Osteoblast (primary cell): ENCODE measurements at regions not wholly inside any gene's neighbourhood (a gene's known extent, or its start where the extent isn't known, plus 50 kb on each side); places are given as distances from the start of the nearest gene placed in this dataset.

ENCODE experiments used
- DNase-seq: peaks from one replicate; pipeline ENCODE4 v3.0.0; 2011; ENCODE audit warnings: low spot score, mixed read lengths; ENCODE audit not compliant: insufficient read length; ENCODE audit errors: missing footprints
- H2AFZ ChIP-seq: 2 replicates; pipeline ENCODE4 v1.6.0; 2011; ENCODE audit warnings: mild to moderate bottlenecking, low read length
- H3K27ac ChIP-seq: 2 replicates; pipeline ENCODE4 v1.5.1; 2011; ENCODE audit warnings: mild to moderate bottlenecking, low read depth, low read length, moderate library complexity
- H3K27me3 ChIP-seq: 2 replicates; pipeline ENCODE4 v1.6.0; 2012; ENCODE audit warnings: mild to moderate bottlenecking, control low read depth, inconsistent platforms, low read length, moderate library complexity; ENCODE audit not compliant: insufficient read depth
- H3K36me3 ChIP-seq: 2 replicates; pipeline ENCODE4 v1.5.1; 2011; ENCODE audit warnings: mild to moderate bottlenecking, low read length, control low read depth, moderate library complexity; ENCODE audit not compliant: insufficient read depth
- H3K4me1 ChIP-seq: 2 replicates; pipeline ENCODE4 v1.5.1; 2011; ENCODE audit warnings: mild to moderate bottlenecking, low read length, control low read depth, moderate library complexity; ENCODE audit not compliant: insufficient read depth
- H3K4me2 ChIP-seq: 2 replicates; pipeline ENCODE4 v1.6.0; 2011; ENCODE audit warnings: mild to moderate bottlenecking, low read length; ENCODE audit not compliant: insufficient read depth
- H3K4me3 ChIP-seq: fragments of 200-600 bp; sonication (generic); 3 replicates; pipeline ENCODE4 v1.5.1; 2012; ENCODE audit warnings: mild to moderate bottlenecking, low read length, inconsistent platforms; ENCODE audit not compliant: insufficient read depth
- H3K79me2 ChIP-seq: 2 replicates; pipeline ENCODE4 v1.6.0; 2012; ENCODE audit warnings: mild to moderate bottlenecking, low read length, control low read depth, inconsistent platforms; ENCODE audit not compliant: insufficient read depth
- H3K9me3 ChIP-seq: 2 replicates; pipeline ENCODE4 v1.5.1; 2011; ENCODE audit warnings: low read depth, low read length, control low read depth
- H4K20me1 ChIP-seq: 2 replicates; pipeline ENCODE4 v1.6.0; 2012; ENCODE audit warnings: mild to moderate bottlenecking, low read length, control low read depth; ENCODE audit not compliant: insufficient read depth
- CTCF ChIP-seq: IDR thresholded peaks from 2 replicates; pipeline ENCODE4 v1.5.1; 2011; ENCODE audit warnings: mild to moderate bottlenecking, low read depth, low read length, moderate library complexity; ENCODE audit errors: extremely low read depth

GRCh38 chr6:168828035-168828434 lies 387.1 kb downstream of the SMOC2 start:
- Histone ChIP-seq H3K36me3 (no peaks in the 10 kb centered on the region), H3K27me3 (no peaks in the 10 kb centered on the region), H2AFZ (no peak overlapping the region), H3K27ac (no peak overlapping the region), H3K9me3 (no peaks in the 10 kb centered on the region), H3K4me1 (no peaks in the 10 kb centered on the region), H4K20me1 (no peaks in the 10 kb centered on the region), H3K4me3 (no peak overlapping the region), H3K79me2 (no peaks in the 10 kb centered on the region), H3K4me2 (no peak overlapping the region)
- TF ChIP-seq CTCF = no peak
- DNase-seq = no peak

- no peak overlapping the region for H2AFZ ChIP-seq
- no peaks in the 10 kb centered on the region for H3K79me2 ChIP-seq
- H3K27ac ChIP-seq = no peak overlapping the region
- no peak for DNase-seq
- H3K4me1 ChIP-seq = no peaks in the 10 kb centered on the region
- no peaks in the 10 kb centered on the region for H3K27me3 ChIP-seq
- H3K9me3 ChIP-seq = no peaks in the 10 kb centered on the region
- no peak overlapping the region for H3K4me3 ChIP-seq
- no peaks in the 10 kb centered on the region for H3K36me3 ChIP-seq
- H4K20me1 ChIP-seq = no peaks in the 10 kb centered on the region
- TF ChIP-seq CTCF = no peak
- no peak overlapping the region for H3K4me2 ChIP-seq
Measured at GRCh38 chr6:168827586-168827871, 386.5 kb downstream of the SMOC2 start.

GRCh38 chr6:168826726-168827585 lies 386.0 kb downstream of the SMOC2 start:
- Histone ChIP-seq H3K4me3 (no peak overlapping the region), H3K4me1 (no peaks in the 10 kb centered on the region), H3K79me2 (no peaks in the 10 kb centered on the region), H3K4me2 (no peak overlapping the region), H3K36me3 (no peaks in the 10 kb centered on the region), H3K9me3 (no peaks in the 10 kb centered on the region), H2AFZ (no peak overlapping the region), H3K27ac (no peak overlapping the region), H3K27me3 (no peaks in the 10 kb centered on the region), H4K20me1 (no peaks in the 10 kb centered on the region)
- DNase-seq = no peak
- no peak for TF ChIP-seq CTCF

DNA sequence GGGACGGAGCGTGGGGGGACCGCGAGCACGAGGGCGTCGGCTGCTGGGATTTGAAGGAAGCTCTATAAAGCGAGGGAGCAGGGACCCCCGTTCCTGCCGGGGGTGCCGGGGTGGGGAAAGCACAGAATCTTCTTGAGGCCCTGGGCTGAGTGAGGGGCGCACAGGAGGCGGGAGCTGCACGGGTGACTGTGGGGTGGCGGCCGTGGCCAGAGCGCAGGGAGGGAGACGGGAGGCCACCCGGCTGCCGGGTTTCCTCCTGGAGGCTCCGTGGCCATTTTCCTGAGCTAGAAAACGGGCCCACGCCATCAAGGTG lies 385.1 kb downstream of the SMOC2 start:
- no peaks in the 10 kb centered on the region for H4K20me1 ChIP-seq
- no peak overlapping the region for H3K4me3 ChIP-seq

More for the DNA sequence above, 385.1 kb downstream of the SMOC2 start:
- Histone ChIP-seq H3K36me3 (no peaks in the 10 kb centered on the region), H3K9me3 (no peaks in the 10 kb centered on the region), H2AFZ (no peak overlapping the region), H3K4me2 (no peak overlapping the region), H3K27me3 (no peaks in the 10 kb centered on the region), H3K4me1 (no peaks in the 10 kb centered on the region), H3K79me2 (no peaks in the 10 kb centered on the region), H3K27ac (no peak overlapping the region)
- no peak for DNase-seq
- TF ChIP-seq CTCF = no peak
